NOMO-1 (cell line): ENCODE measurements at regions not wholly inside any gene's neighbourhood (a gene's known extent, or its start where the extent isn't known, plus 50 kb on each side); places are given as distances from the start of the nearest gene placed in this dataset.

ENCODE experiments used
- DNase-seq, 2 experiments: peaks; one replicate each; lab custom pipeline; 2025; ENCODE audit not compliant: unreplicated experiment in 2 of 2; lab: John Stamatoyannopoulos, UW

GRCh38 chr6:126145351-126145750 lies 159.0 kb downstream of the TRMT11 start:
- no peak for DNase-seq

- no peak for DNase-seq
Measured at GRCh38 chr6:126147291-126147815, 161.0 kb downstream of the TRMT11 start.

- DNase-seq = no peak
Measured at GRCh38 chr6:126148853-126149252, 162.5 kb downstream of the TRMT11 start.

GRCh38 chr6:126152372-126152745 lies 166.0 kb downstream of the TRMT11 start:
- DNase-seq = no peak

GRCh38 chr6:126153661-126154060 lies 167.3 kb downstream of the TRMT11 start:
- no peak for DNase-seq

DNA sequence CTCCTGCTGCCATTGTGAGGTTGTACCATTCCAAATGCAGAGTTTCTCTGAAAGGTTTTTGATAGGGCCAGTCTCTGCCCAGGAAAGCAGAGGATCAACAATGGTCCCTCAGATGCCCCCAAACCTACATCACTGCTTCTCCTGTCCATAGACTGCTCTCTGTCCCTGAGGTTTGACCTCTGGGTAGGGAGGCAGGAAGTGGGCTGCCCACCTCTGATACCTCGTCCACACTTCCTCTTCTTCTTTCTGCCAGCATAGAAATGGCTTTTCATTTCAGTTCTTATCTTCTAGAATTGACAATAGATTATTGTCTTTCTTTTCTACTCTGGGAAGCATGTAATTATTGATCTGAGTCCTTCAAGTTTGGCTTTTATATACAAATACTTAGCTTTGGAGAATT lies 170.6 kb downstream of the TRMT11 start:
- peak in 1 of 2 experiments; percentile 24 for DNase-seq

DNA sequence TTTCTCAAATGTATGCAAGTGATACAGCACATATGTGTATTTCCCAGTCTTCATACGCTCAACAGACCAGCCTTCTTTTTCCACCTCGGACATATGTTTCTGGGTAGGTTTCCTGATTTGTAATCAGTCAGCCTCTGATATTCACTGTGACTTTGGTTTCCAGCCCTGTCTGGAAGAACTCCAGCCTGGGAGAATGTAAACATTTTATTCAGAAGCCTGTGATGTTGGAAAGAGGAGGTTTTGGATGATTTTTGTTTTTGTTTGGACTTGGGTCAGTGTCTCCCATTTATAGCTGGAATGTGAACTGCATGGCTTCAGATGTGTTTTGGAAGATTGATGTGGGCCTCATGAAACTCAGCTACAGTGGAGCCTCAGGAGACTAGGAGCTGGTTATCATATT lies 172.2 kb upstream of the CENPW start:
- DNase-seq = no peak

GRCh38 chr6:126170433-126170832 lies 169.5 kb upstream of the CENPW start:
- no peak for DNase-seq

GRCh38 chr6:126170978-126171382 lies 168.9 kb upstream of the CENPW start:
- DNase-seq = peak; percentile 26 to 71

DNA sequence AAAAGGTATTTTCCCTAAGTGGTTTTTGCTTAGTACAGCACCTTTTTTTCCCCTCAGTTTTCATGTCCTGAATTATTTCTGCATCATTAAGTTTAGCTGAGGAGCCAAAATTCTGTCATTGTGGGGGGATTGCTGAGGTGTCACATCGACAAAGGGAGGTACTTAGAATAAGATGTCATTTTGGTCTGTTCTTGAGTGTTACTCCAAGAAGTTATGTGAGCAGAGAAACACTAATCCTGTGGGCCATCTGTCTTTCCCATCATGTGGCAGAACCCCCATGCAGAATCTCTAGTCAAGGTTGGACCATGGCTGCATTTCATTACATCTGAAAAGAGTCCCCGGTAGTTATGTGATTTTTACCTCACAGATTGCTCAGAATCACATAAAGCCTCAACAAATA lies 167.8 kb upstream of the CENPW start:
- DNase-seq = no peak

- DNase-seq = no peak
Measured at GRCh38 chr6:126173265-126173664, 166.7 kb upstream of the CENPW start.

- DNase-seq = no peak
Measured at GRCh38 chr6:126174697-126175096, 165.2 kb upstream of the CENPW start.

GRCh38 chr6:126175251-126175650 lies 164.7 kb upstream of the CENPW start:
- no peak for DNase-seq

DNA sequence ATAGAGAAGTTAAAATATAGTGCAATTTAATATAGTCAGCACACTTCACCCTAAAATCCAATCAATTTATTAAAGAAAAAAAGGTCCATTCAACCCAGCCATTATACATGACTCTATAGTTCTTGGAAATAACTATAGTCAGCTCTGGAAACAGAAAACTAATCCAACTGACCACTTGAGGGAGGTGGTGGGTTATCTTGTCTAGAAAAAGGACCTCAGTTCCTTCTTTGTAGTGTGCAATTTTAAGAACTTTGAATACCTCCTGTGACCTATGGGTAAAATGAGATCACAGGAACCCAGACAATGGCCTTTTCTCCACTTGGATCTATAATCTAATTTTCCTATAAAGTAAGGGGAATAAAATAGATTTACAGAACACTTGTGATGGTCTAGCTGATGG lies 163.6 kb upstream of the CENPW start:
- peak in 1 of 2 experiments; percentile 16 for DNase-seq

- DNase-seq = peak; percentile 23 to 62
Measured at GRCh38 chr6:126180585-126180984, 159.3 kb upstream of the CENPW start.

DNA sequence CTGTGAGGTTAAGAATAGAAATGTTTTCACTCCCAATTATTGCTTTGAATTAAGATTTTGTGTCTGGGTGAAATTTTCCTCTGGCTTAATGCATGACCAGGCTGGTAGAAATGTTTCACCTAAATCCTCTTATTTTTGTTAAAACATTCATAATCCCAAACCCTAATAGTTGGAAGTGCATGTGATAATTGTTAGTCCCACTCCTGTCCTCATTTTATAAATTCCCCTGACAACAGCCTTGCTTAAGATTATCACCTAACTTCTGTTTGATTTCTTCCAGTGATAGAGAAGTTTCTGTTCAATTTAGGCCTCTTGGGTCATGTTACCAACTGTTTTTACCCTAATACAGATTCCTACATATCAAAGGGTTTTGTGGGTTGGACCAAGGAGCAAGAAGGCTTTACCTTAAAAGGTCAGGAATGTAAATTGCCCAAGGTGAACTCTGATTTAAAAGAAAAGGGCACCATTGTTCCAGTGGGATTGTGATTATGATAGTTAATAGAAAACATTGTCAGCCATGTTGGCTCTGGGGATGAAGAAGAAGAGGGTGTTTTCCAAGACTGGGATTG lies 158.7 kb upstream of the CENPW start:
- no peak for DNase-seq

DNA sequence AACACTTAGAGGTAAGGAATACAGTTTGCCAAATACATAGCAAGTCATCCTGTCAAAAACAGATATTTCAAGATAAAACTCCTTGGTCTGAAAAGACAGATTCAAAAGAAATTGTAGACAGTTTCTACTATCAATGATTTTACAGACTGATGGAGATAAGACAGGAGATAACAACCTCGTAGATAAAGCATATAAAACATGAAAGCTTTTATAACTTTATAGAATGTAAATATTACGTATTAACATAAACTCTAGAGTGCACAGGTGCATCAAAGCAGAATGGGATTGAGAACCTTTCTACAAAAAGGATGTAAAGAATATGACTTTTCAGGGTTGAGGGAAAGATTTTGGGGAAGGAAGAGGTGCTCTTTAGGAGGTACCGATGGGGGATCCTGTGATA lies 158.0 kb upstream of the CENPW start:
- no peak for DNase-seq

GRCh38 chr6:126182650-126183311 lies 157.1 kb upstream of the CENPW start:
- no peak for DNase-seq

DNA sequence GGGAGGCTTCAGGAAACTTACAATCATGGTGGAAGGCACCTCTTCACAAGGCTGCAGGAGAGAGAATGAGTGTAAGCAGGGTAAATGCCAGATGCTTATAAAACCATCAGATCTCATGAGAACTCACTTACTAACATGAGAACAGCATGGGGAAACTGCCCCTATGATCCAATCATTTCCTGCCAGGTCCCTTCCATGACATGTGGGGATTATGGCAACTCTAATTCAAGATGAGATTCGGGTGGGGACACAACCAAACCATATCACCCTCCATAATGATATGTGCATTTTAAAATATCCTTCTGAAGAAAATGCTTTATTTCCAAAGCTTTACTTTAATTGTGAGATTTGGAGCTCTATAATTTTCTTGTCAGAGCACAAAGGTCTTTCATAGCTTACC lies 154.1 kb upstream of the CENPW start:
- no peak for DNase-seq

GRCh38 chr6:126188279-126188909 lies 151.5 kb upstream of the CENPW start:
- DNase-seq = no peak

- DNase-seq = no peak
Measured at GRCh38 chr6:126195625-126196236, 144.2 kb upstream of the CENPW start.

DNA sequence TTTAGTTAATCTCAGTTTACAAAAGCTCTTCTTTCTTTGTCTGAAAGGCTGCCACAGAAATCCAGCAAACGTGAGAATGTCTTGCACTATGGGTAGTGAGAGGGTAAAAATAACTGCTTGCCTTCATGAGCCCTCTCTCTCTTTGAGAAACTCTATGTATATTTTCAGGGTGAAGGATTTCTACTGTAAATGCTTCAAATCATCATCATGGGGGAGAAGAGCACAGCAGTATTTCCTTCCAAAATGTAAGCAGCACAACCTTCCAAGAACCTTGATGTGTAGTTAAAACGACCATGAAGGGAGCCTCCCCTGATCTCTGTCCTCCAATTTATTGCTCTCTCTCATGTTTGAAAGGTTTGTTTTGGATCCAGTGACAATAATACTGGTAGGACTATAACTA lies 141.3 kb upstream of the CENPW start:
- DNase-seq = no peak
